IPS DF 4.7 (cell line): ENCODE measurements at regions not wholly inside any gene's neighbourhood (a gene's known extent, or its start where the extent isn't known, plus 50 kb on each side); places are given as distances from the start of the nearest gene placed in this dataset.

Experiments
- DNase-seq: peaks from one replicate; pipeline ENCODE4 v3.0.0-alpha.2; 2013; ENCODE audit warnings: low spot score; ENCODE audit errors: extremely low read depth

GRCh38 chr2:192253692-192254091 is 59.0 kb upstream of the TMEFF2 start:
- no peak for DNase-seq

GRCh38 chr2:192250961-192251360 is 56.2 kb upstream of the TMEFF2 start:
- no peak for DNase-seq

- no peak for DNase-seq
Observed at GRCh38 chr2:192247456-192247855, 52.7 kb upstream of the TMEFF2 start.

- no peak for DNase-seq
Observed at GRCh38 chr2:192246297-192246696, 51.6 kb upstream of the TMEFF2 start.

- no peak for DNase-seq
Observed at GRCh38 chr2:192245329-192245728, 50.6 kb upstream of the TMEFF2 start.
